Ovary (tissue), 7 donors: ENCODE measurements at regions not wholly inside any gene's neighbourhood (a gene's known extent, or its start where the extent isn't known, plus 50 kb on each side); places are given as distances from the start of the nearest gene placed in this dataset.

Experiments used
- DNase-seq, 5 donors: peaks; one replicate each; pipeline ENCODE4 v3.0.0-alpha.2; 2019 to 2020
- H3K27ac ChIP-seq, 2 donors: fragments of 200-600 bp; one replicate each; pipeline versions ENCODE4 v1.5.1 to v1.8.0; 2019 to 2022
- H3K27me3 ChIP-seq: fragments of 200-600 bp; one replicate; pipeline ENCODE4 v1.8.0; 2022
- H3K36me3 ChIP-seq: fragments of 200-600 bp; sonication (generic); one replicate; pipeline ENCODE4 v1.5.1; 2019
- H3K4me1 ChIP-seq: one replicate; pipeline ENCODE4 v1.8.1; 2013; ENCODE audit warnings: mild to moderate bottlenecking, moderate library complexity; ENCODE audit not compliant: insufficient read depth
- H3K4me3 ChIP-seq: fragments of 200-600 bp; sonication (generic); one replicate; pipeline ENCODE4 v1.5.1; 2017
- H3K9me3 ChIP-seq, 2 donors: fragments of 200-600 bp in 1 of 2; sonication (generic) in 1 of 2; one replicate each; pipeline versions ENCODE4 v1.5.1 to v1.8.1; 2013 to 2019; ENCODE audit warnings: mild to moderate bottlenecking in 1 of 2, moderate library complexity in 1 of 2
- CTCF ChIP-seq, 3 donors: fragments of 450-650 bp in 2 of 3; fragments of 200-600 bp in 1 of 3; IDR thresholded peaks; one replicate each; pipeline versions ENCODE4 v1.5.1 to v1.8.0; 2016 to 2022; ENCODE audit warnings: antibody characterized with exemption in 3 of 3, mild to moderate bottlenecking in 1 of 3
- EP300 ChIP-seq: sonication (generic); formaldehyde crosslinking; IDR thresholded peaks from one replicate; pipeline ENCODE4 v1.6.1; 2017; ENCODE audit warnings: antibody characterized with exemption
- POLR2A ChIP-seq: fragments of 450-650 bp; IDR thresholded peaks from one replicate; pipeline ENCODE4 v1.6.1; 2017; ENCODE audit warnings: antibody characterized with exemption, mild to moderate bottlenecking, moderate library complexity
- WGBS, 3 donors: extraction: QIAGEN DNeasy Blood & Tissue Kit in 1 of 3; methylation state at CpG; one replicate each; pipeline versions ENCODE4 v1.1.5 to v1.1.7; 2013 to 2017; 5-methylcytosine and 5-hydroxymethylcytosine counted together
- intact Hi-C, 4 donors: fragments of 100-400 bp; cut with DNase I; formaldehyde crosslinking; loops; one replicate each; pipeline versions ENCODE4 v1.11.0 to v1.15.1; 2022 to 2023
- donor health status: DM: no; HTN: no; CAD: no; lungs with moderate emphysema.
- donor health status: DM: no; HTN: no; CAD: no.
- donor health status: Bipolar disorder and iron deficiency.
- donor health status: DM: no; HTN: no; CAD: no.
- donor health status: DM: yes; HTN: yes; CAD: no.

- intact Hi-C loops, result no loop called here
- Histone ChIP-seq H3K27ac (no peak overlapping the region), H3K4me3 (no peak overlapping the region), H3K27me3 (no peaks in the 10 kb centered on the region), H3K36me3 (no peaks in the 10 kb centered on the region), H3K4me1 (no peaks in the 10 kb centered on the region), H3K9me3 (no peaks in the 10 kb centered on the region)
- 79 to 89% (median 83%) methylated on average over 2 of the region's 2 CpGs for WGBS, 3 donors
- no peak for DNase-seq
- TF ChIP-seq CTCF (IDR thresholded peaks at IDR 0.05) (no peak), EP300 (no peak), POLR2A (no peak)
These were observed 157.0 kb downstream of the MFSD1 start for GRCh38 chr3:158958873-158959272.

- Histone ChIP-seq H3K4me3 (no peak overlapping the region), H3K36me3 (no peaks in the 10 kb centered on the region), H3K27me3 (no peaks in the 10 kb centered on the region), H3K27ac (no peak overlapping the region), H3K4me1 (no peaks in the 10 kb centered on the region), H3K9me3 (no peaks in the 10 kb centered on the region)
- intact Hi-C loops, result no loop called here
- TF ChIP-seq EP300 (no peak), CTCF (IDR thresholded peaks at IDR 0.05) (no peak), POLR2A (no peak)
- WGBS, 3 donors, result 52 to 54% (median 52%) methylated on average over 4 of the region's 4 CpGs
- no peak for DNase-seq
These were observed 159.6 kb downstream of the MFSD1 start for GRCh38 chr3:158961471-158961870.

DNA sequence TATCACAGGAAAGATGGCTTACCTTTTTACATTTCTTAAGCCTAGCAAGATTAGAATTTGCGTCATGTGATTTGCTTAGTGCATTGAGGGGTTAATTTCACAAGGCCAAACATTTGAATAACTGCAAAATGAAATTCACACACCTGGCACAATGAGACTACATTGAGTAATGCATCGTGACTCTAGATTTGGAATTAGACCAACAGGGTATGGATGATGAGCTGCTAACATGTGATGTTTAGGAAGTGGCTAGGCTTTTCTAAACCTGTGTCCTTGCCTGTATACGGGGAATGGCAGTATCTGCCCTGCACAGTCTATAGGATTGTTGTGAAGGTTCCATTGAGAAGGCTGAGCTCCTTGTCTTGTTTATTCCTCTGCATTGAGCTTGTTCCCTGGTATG lies 160.1 kb downstream of the MFSD1 start:
- TF ChIP-seq POLR2A, result no peak
- TF ChIP-seq CTCF (IDR thresholded peaks at IDR 0.05), result no peak
- TF ChIP-seq EP300, result no peak
- Histone ChIP-seq H3K36me3 (no peaks in the 10 kb centered on the region), H3K4me3 (no peak overlapping the region), H3K27me3 (no peaks in the 10 kb centered on the region), H3K9me3 (no peaks in the 10 kb centered on the region), H3K4me1 (no peaks in the 10 kb centered on the region), H3K27ac (no peak overlapping the region)
- intact Hi-C loops, result no loop called here
- 36 to 44% (median 43%) methylated on average over 3 of the region's 3 CpGs for WGBS, 3 donors
- no peak for DNase-seq

- no peaks in the 10 kb centered on the region for H3K4me1 ChIP-seq
- no peak overlapping the region for H3K27ac ChIP-seq
- H3K36me3 ChIP-seq, result no peaks in the 10 kb centered on the region
- no peak for TF ChIP-seq POLR2A
- TF ChIP-seq EP300, result no peak
- no peak for TF ChIP-seq CTCF (IDR thresholded peaks at IDR 0.05)
- H3K4me3 ChIP-seq, result no peak overlapping the region
- no peaks in the 10 kb centered on the region for H3K27me3 ChIP-seq
- WGBS, 3 donors, result 60 to 65% (median 63%) methylated on average over 2 of the region's 2 CpGs
- DNase-seq, result no peak
- intact Hi-C loops, result no loop called here
- no peaks in the 10 kb centered on the region for H3K9me3 ChIP-seq
These were observed 168.2 kb downstream of the MFSD1 start for GRCh38 chr3:158970006-158970405.

GRCh38 chr3:158974904-158975303 lies 173.1 kb downstream of the MFSD1 start:
- no peak for DNase-seq
- H3K4me1 ChIP-seq, result no peaks in the 10 kb centered on the region
- no peaks in the 10 kb centered on the region for H3K27me3 ChIP-seq
- no peaks in the 10 kb centered on the region for H3K36me3 ChIP-seq
- no peak overlapping the region for H3K27ac ChIP-seq
- H3K4me3 ChIP-seq, result no peak overlapping the region
- no peak for TF ChIP-seq POLR2A
- no peak for TF ChIP-seq CTCF (IDR thresholded peaks at IDR 0.05)
- TF ChIP-seq EP300, result no peak
- H3K9me3 ChIP-seq, result no peaks in the 10 kb centered on the region
- WGBS, 3 donors, result 68 to 76% (median 71%) methylated on average over 1 of the region's 1 CpG
- intact Hi-C loops, result no loop called here
